ENCODE measurements at regions not wholly inside any gene's neighbourhood (a gene's known extent, or its start where the extent isn't known, plus 50 kb on each side); places are given as distances from the start of the nearest gene placed in this dataset.

DNA sequence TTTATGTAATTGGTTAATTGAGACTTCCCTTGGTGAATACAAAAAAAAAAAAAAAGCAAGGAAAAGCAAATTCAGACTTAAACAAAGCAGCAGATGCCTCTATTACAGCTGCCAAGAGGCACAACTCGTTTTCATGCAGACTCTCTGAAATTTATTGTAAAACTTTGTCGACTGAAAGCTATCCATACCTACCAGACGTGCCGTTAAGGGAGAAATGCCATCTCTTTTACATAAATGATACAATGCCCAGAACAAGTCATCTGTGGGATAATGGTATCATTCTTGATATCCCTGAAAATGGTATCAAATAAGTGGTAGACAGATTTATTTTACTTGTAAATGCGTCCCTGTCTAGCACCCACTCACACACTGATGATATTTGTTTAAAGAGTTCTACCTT is 724.2 kb downstream of the NSUN3 start:
- TF ChIP-seq, protein P1, sequence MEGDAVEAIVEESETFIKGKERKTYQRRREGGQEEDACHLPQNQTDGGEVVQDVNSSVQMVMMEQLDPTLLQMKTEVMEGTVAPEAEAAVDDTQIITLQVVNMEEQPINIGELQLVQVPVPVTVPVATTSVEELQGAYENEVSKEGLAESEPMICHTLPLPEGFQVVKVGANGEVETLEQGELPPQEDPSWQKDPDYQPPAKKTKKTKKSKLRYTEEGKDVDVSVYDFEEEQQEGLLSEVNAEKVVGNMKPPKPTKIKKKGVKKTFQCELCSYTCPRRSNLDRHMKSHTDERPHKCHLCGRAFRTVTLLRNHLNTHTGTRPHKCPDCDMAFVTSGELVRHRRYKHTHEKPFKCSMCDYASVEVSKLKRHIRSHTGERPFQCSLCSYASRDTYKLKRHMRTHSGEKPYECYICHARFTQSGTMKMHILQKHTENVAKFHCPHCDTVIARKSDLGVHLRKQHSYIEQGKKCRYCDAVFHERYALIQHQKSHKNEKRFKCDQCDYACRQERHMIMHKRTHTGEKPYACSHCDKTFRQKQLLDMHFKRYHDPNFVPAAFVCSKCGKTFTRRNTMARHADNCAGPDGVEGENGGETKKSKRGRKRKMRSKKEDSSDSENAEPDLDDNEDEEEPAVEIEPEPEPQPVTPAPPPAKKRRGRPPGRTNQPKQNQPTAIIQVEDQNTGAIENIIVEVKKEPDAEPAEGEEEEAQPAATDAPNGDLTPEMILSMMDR (IDR thresholded peaks at IDR 0.05; ENCODE audit: insufficient read depth, low read length, poor library complexity, severe bottlenecking) = no peak
- no peak for DNase-seq (ENCODE audit: extremely low read depth, insufficient read length)
- H3K36me3 ChIP-seq (ENCODE audit: control insufficient read depth, insufficient read depth, low read length) = no peaks in the 10 kb centered on the region
- no peaks in the 10 kb centered on the region for H3K27me3 ChIP-seq (replicated peaks; ENCODE audit: control insufficient read depth, insufficient read depth, low read length)
- H3K4me3 ChIP-seq (replicated peaks; ENCODE audit: low read depth, low read length) = no peak overlapping the region

DNA sequence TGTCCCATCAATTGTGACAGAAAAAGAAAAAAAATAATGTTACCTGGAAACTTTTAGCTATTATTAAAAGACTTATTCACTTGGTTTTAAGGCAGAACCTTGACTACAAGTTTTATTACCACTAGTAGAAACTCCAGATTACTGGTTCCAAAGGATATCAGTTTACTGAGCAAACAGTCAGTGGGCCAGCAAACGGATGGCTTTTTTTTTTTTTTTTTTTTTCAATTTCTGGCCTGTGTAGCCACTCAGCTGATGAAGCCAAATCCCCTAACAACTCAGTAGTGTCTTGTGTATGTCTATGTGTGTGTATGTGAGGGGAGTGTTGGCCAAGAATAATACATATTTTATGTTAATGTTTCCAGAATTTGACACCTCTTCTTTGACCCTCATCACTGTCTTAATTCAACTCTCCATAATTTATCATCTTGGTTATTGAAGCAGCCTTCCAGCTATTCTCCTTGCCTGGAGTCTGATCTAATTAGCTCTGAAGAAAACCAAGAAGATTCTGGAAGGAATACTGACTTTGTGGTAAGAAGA is 724.9 kb downstream of the NSUN3 start:
- DNase-seq (ENCODE audit: extremely low read depth, insufficient read length) = no peak
- Histone ChIP-seq H3K36me3 (ENCODE audit: control insufficient read depth, insufficient read depth, low read length) (no peaks in the 10 kb centered on the region), H3K27me3 (replicated peaks; ENCODE audit: control insufficient read depth, insufficient read depth, low read length) (no peaks in the 10 kb centered on the region), H3K4me3 (replicated peaks; ENCODE audit: low read depth, low read length) (no peak overlapping the region)
- TF ChIP-seq, protein P1 (IDR thresholded peaks at IDR 0.05; ENCODE audit: insufficient read depth, low read length, poor library complexity, severe bottlenecking) = no peak

DNA sequence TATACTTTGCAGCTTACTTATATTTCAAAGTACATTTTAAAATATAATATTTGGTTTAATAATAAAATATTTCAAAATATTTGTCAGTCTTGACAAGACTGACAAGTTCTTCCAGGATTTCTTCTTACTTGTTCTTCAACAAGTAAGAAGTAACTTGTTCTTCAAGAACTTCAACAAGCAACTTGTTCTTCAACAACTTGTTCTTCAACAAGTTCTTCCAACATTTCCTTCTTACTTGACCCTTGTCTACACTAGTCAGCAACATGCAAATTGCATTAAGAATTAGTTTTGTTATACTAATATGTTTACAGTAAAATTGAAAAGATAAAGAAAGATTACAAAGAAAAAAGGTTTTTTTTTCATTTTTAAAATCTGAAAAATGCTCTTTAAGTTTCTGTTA is 731.7 kb downstream of the NSUN3 start:
- TF ChIP-seq, protein P1 (IDR thresholded peaks at IDR 0.05; ENCODE audit: insufficient read depth, low read length, poor library complexity, severe bottlenecking) = no peak
- Histone ChIP-seq H3K36me3 (ENCODE audit: control insufficient read depth, insufficient read depth, low read length) (no peaks in the 10 kb centered on the region), H3K27me3 (replicated peaks; ENCODE audit: control insufficient read depth, insufficient read depth, low read length) (no peaks in the 10 kb centered on the region), H3K4me3 (replicated peaks; ENCODE audit: low read depth, low read length) (no peak overlapping the region)
- no peak for DNase-seq (ENCODE audit: extremely low read depth, insufficient read length)

DNA sequence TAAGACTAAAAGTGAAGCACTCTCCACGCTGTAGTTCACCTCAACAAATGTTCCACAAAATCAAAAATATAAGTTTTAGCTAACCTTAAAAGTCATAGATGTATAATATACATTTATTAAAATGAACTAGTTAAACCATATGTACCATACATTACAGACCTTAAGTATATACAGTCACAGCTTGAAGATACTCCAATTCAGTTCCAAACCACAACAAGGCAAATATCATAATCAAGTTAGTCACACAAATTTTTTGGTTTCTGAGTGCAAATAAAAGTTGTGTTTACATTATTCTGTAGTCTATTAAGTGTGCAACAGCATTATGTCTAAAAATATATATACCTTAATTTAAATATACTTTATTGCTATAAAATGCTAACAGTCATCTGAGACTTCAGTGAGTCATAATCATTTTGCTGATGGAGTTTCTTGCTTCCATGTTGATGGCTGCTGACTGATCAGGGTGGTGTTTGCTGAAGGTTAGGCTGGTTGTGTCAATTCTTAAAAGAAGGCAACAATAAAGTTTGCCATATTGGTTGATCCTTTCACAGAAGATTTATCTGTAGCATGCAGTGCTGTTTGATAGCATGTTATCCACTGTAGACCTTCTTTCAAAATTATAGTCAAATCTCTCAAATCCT is 736.7 kb downstream of the NSUN3 start:
- TF ChIP-seq, protein P1 (IDR thresholded peaks at IDR 0.05; ENCODE audit: insufficient read depth, low read length, poor library complexity, severe bottlenecking) = no peak
- Histone ChIP-seq H3K27me3 (replicated peaks; ENCODE audit: control insufficient read depth, insufficient read depth, low read length) (no peaks in the 10 kb centered on the region), H3K36me3 (ENCODE audit: control insufficient read depth, insufficient read depth, low read length) (no peaks in the 10 kb centered on the region), H3K4me3 (replicated peaks; ENCODE audit: low read depth, low read length) (no peak overlapping the region)
- DNase-seq (ENCODE audit: extremely low read depth, insufficient read length) = no peak

DNA sequence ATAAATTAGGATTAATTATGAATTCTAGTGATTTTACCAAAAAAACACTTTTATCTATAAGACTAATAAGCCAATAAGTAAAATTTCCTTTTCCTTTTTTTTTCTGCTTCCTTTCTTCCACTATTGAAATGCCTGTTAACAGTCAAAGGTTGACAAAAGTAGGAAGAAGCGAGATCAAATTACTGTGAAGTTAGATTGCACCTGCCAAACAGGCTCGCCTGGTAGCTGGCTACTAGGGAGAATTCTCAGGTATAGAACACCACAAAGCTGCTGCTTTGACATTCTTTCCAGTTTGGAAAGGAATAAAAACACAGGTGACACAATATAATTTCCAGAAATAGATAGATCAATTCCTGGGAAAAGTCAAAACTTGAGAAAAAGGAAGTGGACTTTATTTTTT is 749.0 kb downstream of the NSUN3 start:
- no peaks in the 10 kb centered on the region for H3K36me3 ChIP-seq (ENCODE audit: control insufficient read depth, insufficient read depth, low read length)
- no peak for DNase-seq (ENCODE audit: extremely low read depth, insufficient read length)
- TF ChIP-seq, protein P1 (IDR thresholded peaks at IDR 0.05; ENCODE audit: insufficient read depth, low read length, poor library complexity, severe bottlenecking) = no peak
- no peak overlapping the region for H3K4me3 ChIP-seq (replicated peaks; ENCODE audit: low read depth, low read length)
- no peaks in the 10 kb centered on the region for H3K27me3 ChIP-seq (replicated peaks; ENCODE audit: control insufficient read depth, insufficient read depth, low read length)
